ENCODE measurements at regions not wholly inside any gene's neighbourhood (a gene's known extent, or its start where the extent isn't known, plus 50 kb on each side); places are given as distances from the start of the nearest gene placed in this dataset.

- TF ChIP-seq SIRT6 (IDR thresholded peaks at IDR 0.05; ENCODE audit: low read length) = no peak
- TF ChIP-seq RXRA (IDR thresholded peaks at IDR 0.05; ENCODE audit: insufficient read depth, low read depth, low read length) = no peak
Measured at GRCh38 chr18:40852406-40852805, 1102.6 kb upstream of the PIK3C3 start (continued).

All from H1 (cell line).